ENCODE measurements at regions not wholly inside any gene's neighbourhood (a gene's known extent, or its start where the extent isn't known, plus 50 kb on each side); places are given as distances from the start of the nearest gene placed in this dataset.
"Not testable (repeated sequence)": the region's sequence is repeated elsewhere in the genome, so short reads cannot be mapped to it uniquely, and the experiment has no call there.

- not testable (repeated sequence) for TF ChIP-seq POLR2AphosphoS5 (IDR thresholded peaks at IDR 0.05; ENCODE audit: borderline replicate concordance, low read depth, low read length); EZH2 (IDR thresholded peaks at IDR 0.05); FOXP2 (optimal IDR thresholded peaks at IDR 0.05; ENCODE audit: control extremely low read depth, extremely low read length, insufficient read depth)
Observed at GRCh38 chr21:6569152-6569551, 3952.2 kb upstream of the TPTE start.

Data from SK-N-MC (cell line).